ENCODE measurements at regions not wholly inside any gene's neighbourhood (a gene's known extent, or its start where the extent isn't known, plus 50 kb on each side); places are given as distances from the start of the nearest gene placed in this dataset.

- Histone ChIP-seq H3K9me3 (ENCODE audit: control insufficient read depth, insufficient read depth, low read length) (no peaks in the 10 kb centered on the region), H4K20me1 (ENCODE audit: control insufficient read depth, insufficient read depth, low read depth, low read length) (no peaks in the 10 kb centered on the region), H3K9me2 (replicated peaks; ENCODE audit: control insufficient read depth, low read length) (no peaks in the 10 kb centered on the region), H3K36me3 (ENCODE audit: control insufficient read depth, low read length) (no peaks in the 10 kb centered on the region), H3K27ac (ENCODE audit: low read depth, low read length) (no peak overlapping the region), H3K4me3 (ENCODE audit: low read length) (no peak overlapping the region), H3K27me3 (ENCODE audit: control insufficient read depth, low read length) (peaks cover 22% of the 10 kb centered on the region), H3K79me2 (ENCODE audit: control insufficient read depth, low read length) (no peaks in the 10 kb centered on the region), H3K4me1 (ENCODE audit: control insufficient read depth, low read length) (no peaks in the 10 kb centered on the region), H3F3A (ENCODE audit: control insufficient read depth, insufficient read depth) (no peaks in the 10 kb centered on the region), H3K4me2 (ENCODE audit: low read length) (no peak overlapping the region)
- TF ChIP-seq, protein P1, sequence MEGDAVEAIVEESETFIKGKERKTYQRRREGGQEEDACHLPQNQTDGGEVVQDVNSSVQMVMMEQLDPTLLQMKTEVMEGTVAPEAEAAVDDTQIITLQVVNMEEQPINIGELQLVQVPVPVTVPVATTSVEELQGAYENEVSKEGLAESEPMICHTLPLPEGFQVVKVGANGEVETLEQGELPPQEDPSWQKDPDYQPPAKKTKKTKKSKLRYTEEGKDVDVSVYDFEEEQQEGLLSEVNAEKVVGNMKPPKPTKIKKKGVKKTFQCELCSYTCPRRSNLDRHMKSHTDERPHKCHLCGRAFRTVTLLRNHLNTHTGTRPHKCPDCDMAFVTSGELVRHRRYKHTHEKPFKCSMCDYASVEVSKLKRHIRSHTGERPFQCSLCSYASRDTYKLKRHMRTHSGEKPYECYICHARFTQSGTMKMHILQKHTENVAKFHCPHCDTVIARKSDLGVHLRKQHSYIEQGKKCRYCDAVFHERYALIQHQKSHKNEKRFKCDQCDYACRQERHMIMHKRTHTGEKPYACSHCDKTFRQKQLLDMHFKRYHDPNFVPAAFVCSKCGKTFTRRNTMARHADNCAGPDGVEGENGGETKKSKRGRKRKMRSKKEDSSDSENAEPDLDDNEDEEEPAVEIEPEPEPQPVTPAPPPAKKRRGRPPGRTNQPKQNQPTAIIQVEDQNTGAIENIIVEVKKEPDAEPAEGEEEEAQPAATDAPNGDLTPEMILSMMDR (IDR thresholded peaks at IDR 0.05; ENCODE audit: low read depth, low read length, poor library complexity, severe bottlenecking) = no peak
- TF ChIP-seq EZH2phosphoT487 (IDR thresholded peaks at IDR 0.05; ENCODE audit: borderline replicate concordance, low read length) = no peak
Observed at GRCh38 chr15:70545526-70545925, 217.8 kb downstream of the UACA start.

DNA sequence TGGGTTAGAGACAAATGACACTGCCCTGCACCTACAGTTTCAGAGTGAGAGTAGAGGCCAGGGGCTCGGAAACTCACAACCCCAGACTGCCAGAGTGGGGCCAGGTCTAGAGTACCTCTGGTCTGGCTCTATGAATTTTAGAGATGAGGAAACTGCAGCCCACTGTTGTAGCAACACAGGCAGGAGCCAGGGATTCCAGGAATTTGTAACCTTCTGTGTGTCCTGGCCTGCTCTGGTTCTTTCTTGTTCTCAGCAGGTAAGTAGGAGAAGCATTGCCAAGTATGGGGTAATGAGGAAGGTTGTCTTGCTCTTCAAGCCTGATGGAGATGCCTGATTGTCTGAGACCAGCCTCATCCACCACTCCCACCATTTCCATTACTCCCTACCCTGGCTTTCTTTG, 221.8 kb downstream of the UACA start:
- no peak for TF ChIP-seq EZH2phosphoT487 (IDR thresholded peaks at IDR 0.05; ENCODE audit: borderline replicate concordance, low read length)
- TF ChIP-seq, protein P1 (IDR thresholded peaks at IDR 0.05; ENCODE audit: low read depth, low read length, poor library complexity, severe bottlenecking) = no peak
- no peak overlapping the region for H3K27ac ChIP-seq (ENCODE audit: low read depth, low read length)
- H3F3A ChIP-seq (ENCODE audit: control insufficient read depth, insufficient read depth) = no peaks in the 10 kb centered on the region
- H3K9me3 ChIP-seq (ENCODE audit: control insufficient read depth, insufficient read depth, low read length) = no peaks in the 10 kb centered on the region
- no peak overlapping the region for H3K4me2 ChIP-seq (ENCODE audit: low read length)
- no peaks in the 10 kb centered on the region for H3K4me1 ChIP-seq (ENCODE audit: control insufficient read depth, low read length)
- H3K9me2 ChIP-seq (replicated peaks; ENCODE audit: control insufficient read depth, low read length) = no peaks in the 10 kb centered on the region
- H3K36me3 ChIP-seq (ENCODE audit: control insufficient read depth, low read length) = no peaks in the 10 kb centered on the region
- no peak overlapping the region for H3K4me3 ChIP-seq (ENCODE audit: low read length)
- H4K20me1 ChIP-seq (ENCODE audit: control insufficient read depth, insufficient read depth, low read depth, low read length) = no peaks in the 10 kb centered on the region
- no peaks in the 10 kb centered on the region for H3K79me2 ChIP-seq (ENCODE audit: control insufficient read depth, low read length)
- peaks cover 53% of the 10 kb centered on the region for H3K27me3 ChIP-seq (ENCODE audit: control insufficient read depth, low read length)

- H4K20me1 ChIP-seq (ENCODE audit: control insufficient read depth, insufficient read depth, low read depth, low read length) = no peaks in the 10 kb centered on the region
- H3F3A ChIP-seq (ENCODE audit: control insufficient read depth, insufficient read depth) = no peaks in the 10 kb centered on the region
- H3K4me1 ChIP-seq (ENCODE audit: control insufficient read depth, low read length) = peaks cover 10% of the 10 kb centered on the region
- H3K36me3 ChIP-seq (ENCODE audit: control insufficient read depth, low read length) = no peaks in the 10 kb centered on the region
- H3K9me3 ChIP-seq (ENCODE audit: control insufficient read depth, insufficient read depth, low read length) = no peaks in the 10 kb centered on the region
- peaks cover 66% of the 10 kb centered on the region for H3K27me3 ChIP-seq (ENCODE audit: control insufficient read depth, low read length)
- TF ChIP-seq, protein P1 (IDR thresholded peaks at IDR 0.05; ENCODE audit: low read depth, low read length, poor library complexity, severe bottlenecking) = no peak
- no peak for TF ChIP-seq EZH2phosphoT487 (IDR thresholded peaks at IDR 0.05; ENCODE audit: borderline replicate concordance, low read length)
- no peak overlapping the region for H3K4me2 ChIP-seq (ENCODE audit: low read length)
- no peaks in the 10 kb centered on the region for H3K9me2 ChIP-seq (replicated peaks; ENCODE audit: control insufficient read depth, low read length)
- no peak overlapping the region for H3K4me3 ChIP-seq (ENCODE audit: low read length)
- H3K79me2 ChIP-seq (ENCODE audit: control insufficient read depth, low read length) = no peaks in the 10 kb centered on the region
- H3K27ac ChIP-seq (ENCODE audit: low read depth, low read length) = no peak overlapping the region
Observed at GRCh38 chr15:70539912-70540530, 223.3 kb downstream of the UACA start.
